ENCODE measurements at regions not wholly inside any gene's neighbourhood (a gene's known extent, or its start where the extent isn't known, plus 50 kb on each side); places are given as distances from the start of the nearest gene placed in this dataset.

GRCh38 chr7:32177232-32177631 is 107.0 kb upstream of the PDE1C start:
- DNase-seq (ENCODE audit: low spot score), result no peak
- H3K4me3 ChIP-seq (ENCODE audit: low read depth, low read length, poor library complexity, severe bottlenecking), result no peak overlapping the region
- H3K9me3 ChIP-seq (ENCODE audit: low read length), result no peaks in the 10 kb centered on the region
- CTCF ChIA-PET (ENCODE audit: unreplicated experiment), result no interaction called here
- H3K27ac ChIP-seq (ENCODE audit: low read depth, low read length, poor library complexity, severe bottlenecking), result no peak overlapping the region
- POLR2A ChIA-PET, result no interaction called here
- H3K4me2 ChIP-seq (ENCODE audit: low read length), result no peak overlapping the region
- no peaks in the 10 kb centered on the region for H4K20me1 ChIP-seq (ENCODE audit: insufficient read depth, low read length)
- no peak overlapping the region for H2AFZ ChIP-seq (ENCODE audit: low read length)
- no peak for TF ChIP-seq EZH2phosphoT487 (IDR thresholded peaks at IDR 0.05; ENCODE audit: borderline replicate concordance, low read depth, low read length)
- no peak for TF ChIP-seq CTCF (conservative IDR thresholded peaks at IDR 0.05; ENCODE audit: low read length)
- H3K79me2 ChIP-seq (ENCODE audit: insufficient read depth, low read depth, low read length), result no peaks in the 10 kb centered on the region
- H3K4me1 ChIP-seq (ENCODE audit: insufficient read depth, low read length, poor library complexity, severe bottlenecking), result no peaks in the 10 kb centered on the region
- BruUV-seq (replicated peaks), result no TSS peak
- intact Hi-C loops (cut with micrococcal nuclease; ENCODE audit: unreplicated experiment), result loop anchor here (10.0 kb wide), 1 partner anchor 62 kb away; no protein-coding TSS in a partner anchor
- H3K36me3 ChIP-seq (ENCODE audit: insufficient read depth, low read length), result no peaks in the 10 kb centered on the region
- H3K9me2 ChIP-seq (ENCODE audit: insufficient read depth, low read length), result no peaks in the 10 kb centered on the region

GRCh38 chr7:32175099-32175498 is 104.9 kb upstream of the PDE1C start:
- H3K9me2 ChIP-seq (ENCODE audit: insufficient read depth, low read length), result no peaks in the 10 kb centered on the region
- TF ChIP-seq CTCF (conservative IDR thresholded peaks at IDR 0.05; ENCODE audit: low read length), result no peak
- no peak for TF ChIP-seq EZH2phosphoT487 (IDR thresholded peaks at IDR 0.05; ENCODE audit: borderline replicate concordance, low read depth, low read length)
- CTCF ChIA-PET (ENCODE audit: unreplicated experiment), result no interaction called here
- H3K79me2 ChIP-seq (ENCODE audit: insufficient read depth, low read depth, low read length), result no peaks in the 10 kb centered on the region
- H3K4me2 ChIP-seq (ENCODE audit: low read length), result no peak overlapping the region
- POLR2A ChIA-PET, result no interaction called here
- intact Hi-C loops (cut with micrococcal nuclease; ENCODE audit: unreplicated experiment), result loop anchor here (10.0 kb wide), 1 partner anchor 60 kb away; no protein-coding TSS in a partner anchor
- H3K27ac ChIP-seq (ENCODE audit: low read depth, low read length, poor library complexity, severe bottlenecking), result no peak overlapping the region
- H4K20me1 ChIP-seq (ENCODE audit: insufficient read depth, low read length), result no peaks in the 10 kb centered on the region
- no peak overlapping the region for H2AFZ ChIP-seq (ENCODE audit: low read length)
- BruUV-seq (replicated peaks), result no TSS peak
- no peaks in the 10 kb centered on the region for H3K4me1 ChIP-seq (ENCODE audit: insufficient read depth, low read length, poor library complexity, severe bottlenecking)
- no peaks in the 10 kb centered on the region for H3K36me3 ChIP-seq (ENCODE audit: insufficient read depth, low read length)
- no peaks in the 10 kb centered on the region for H3K9me3 ChIP-seq (ENCODE audit: low read length)
- no peak overlapping the region for H3K4me3 ChIP-seq (ENCODE audit: low read depth, low read length, poor library complexity, severe bottlenecking)
- DNase-seq (ENCODE audit: low spot score), result no peak

- Histone ChIP-seq H4K20me1 (ENCODE audit: insufficient read depth, low read length) (no peaks in the 10 kb centered on the region), H3K27ac (ENCODE audit: low read depth, low read length, poor library complexity, severe bottlenecking) (no peak overlapping the region), H3K4me2 (ENCODE audit: low read length) (no peak overlapping the region), H3K79me2 (ENCODE audit: insufficient read depth, low read depth, low read length) (no peaks in the 10 kb centered on the region), H3K4me3 (ENCODE audit: low read depth, low read length, poor library complexity, severe bottlenecking) (no peak overlapping the region), H3K36me3 (ENCODE audit: insufficient read depth, low read length) (no peaks in the 10 kb centered on the region), H3K9me2 (ENCODE audit: insufficient read depth, low read length) (no peaks in the 10 kb centered on the region), H3K4me1 (ENCODE audit: insufficient read depth, low read length, poor library complexity, severe bottlenecking) (no peaks in the 10 kb centered on the region), H3K9me3 (ENCODE audit: low read length) (no peaks in the 10 kb centered on the region), H2AFZ (ENCODE audit: low read length) (no peak overlapping the region)
- ChIA-PET POLR2A (no interaction called here), CTCF (ENCODE audit: unreplicated experiment) (no interaction called here)
- no peak for DNase-seq (ENCODE audit: low spot score)
- TF ChIP-seq CTCF (conservative IDR thresholded peaks at IDR 0.05; ENCODE audit: low read length) (no peak), EZH2phosphoT487 (IDR thresholded peaks at IDR 0.05; ENCODE audit: borderline replicate concordance, low read depth, low read length) (no peak)
- BruUV-seq (replicated peaks), result no TSS peak
- intact Hi-C loops (cut with micrococcal nuclease; ENCODE audit: unreplicated experiment), result loop anchor here (10.0 kb wide), 1 partner anchor 56 kb away; no protein-coding TSS in a partner anchor
Measured at GRCh38 chr7:32171248-32171647, 101.0 kb upstream of the PDE1C start.
